Head of caudate nucleus (tissue), 42 donors: ENCODE measurements at regions not wholly inside any gene's neighbourhood (a gene's known extent, or its start where the extent isn't known, plus 50 kb on each side); places are given as distances from the start of the nearest gene placed in this dataset.
"Not testable (repeated sequence)": the region's sequence is repeated elsewhere in the genome, so short reads cannot be mapped to it uniquely, and the experiment has no call there.

ENCODE experiments used
- DNase-seq, 42 donors: peaks; one replicate each; pipeline versions ENCODE4 v3.0.0 to v3.0.0-alpha.2; 2020 to 2021; ENCODE audit warnings: mixed read lengths in 7 of 42
- intact Hi-C: fragments of 100-400 bp; cut with DNase I; formaldehyde crosslinking; loops from one replicate; pipeline ENCODE4 v1.15.0; 2022

GRCh38 chr14:89096946-89097345, 272.5 kb downstream of the TTC8 start:
- DNase-seq, result no peak

DNA sequence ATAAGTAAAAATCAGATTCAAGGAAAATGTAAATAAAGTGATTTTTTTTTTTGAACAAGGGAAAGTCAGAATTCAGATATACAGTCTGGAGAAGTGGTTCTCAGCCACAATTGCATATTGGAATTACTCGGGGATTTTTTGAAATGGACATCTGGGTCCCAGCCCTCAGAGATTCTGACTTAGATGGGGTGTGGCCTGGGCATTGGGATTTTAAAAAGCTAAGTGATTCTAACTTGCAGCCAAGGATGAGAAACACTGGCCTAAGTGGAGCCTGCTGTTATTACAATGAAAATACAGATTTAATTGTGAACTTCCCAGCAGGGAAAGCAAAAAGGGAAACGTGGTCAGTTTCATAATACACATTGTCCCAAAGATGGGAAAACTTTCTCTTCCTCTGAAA, 273.8 kb downstream of the TTC8 start:
- intact Hi-C loops, result no loop called here
- DNase-seq, result no peak

More at GRCh38 chr14:89096946-89097345, 272.5 kb downstream of the TTC8 start:
- intact Hi-C loops, result no loop called here

DNA sequence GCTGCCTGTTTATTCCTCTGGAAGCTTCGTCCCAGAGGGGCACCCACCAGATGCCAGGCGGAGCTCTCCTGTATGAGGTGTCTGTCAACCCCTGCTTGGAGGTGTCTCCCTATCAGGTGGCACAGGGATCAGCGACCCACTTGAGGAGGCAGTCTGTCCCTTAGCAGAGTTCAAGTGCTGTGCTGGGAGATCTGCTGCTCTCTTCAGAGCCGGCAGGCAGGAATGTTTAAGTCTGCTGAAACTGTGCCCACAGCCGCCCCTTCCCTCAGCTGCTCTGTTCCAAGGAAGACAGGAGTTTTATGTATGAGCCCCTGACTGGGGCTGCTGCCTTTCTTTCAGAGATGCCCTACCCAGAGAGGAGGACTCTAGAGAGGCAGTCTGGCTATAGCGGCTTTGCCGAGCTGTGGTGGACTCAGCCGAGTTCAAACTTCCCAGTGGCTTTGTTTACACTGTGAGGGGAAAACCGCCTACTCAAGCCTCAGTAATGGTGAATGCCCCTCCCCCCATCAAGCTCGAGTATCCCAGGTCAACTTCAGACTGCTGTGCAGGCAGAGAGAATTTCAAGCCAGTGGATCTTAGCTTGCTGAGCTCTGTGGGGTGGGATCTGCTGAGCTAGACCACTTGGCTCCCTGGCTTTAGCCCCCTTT, 279.8 kb downstream of the TTC8 start:
- DNase-seq, intact Hi-C loops: not testable (repeated sequence)

GRCh38 chr14:89104861-89105260, 280.4 kb downstream of the TTC8 start:
- DNase-seq, intact Hi-C loops: not testable (repeated sequence)
